ENCODE measurements at regions not wholly inside any gene's neighbourhood (a gene's known extent, or its start where the extent isn't known, plus 50 kb on each side); places are given as distances from the start of the nearest gene placed in this dataset.

GRCh38 chr2:104668631-104669030, 185.3 kb upstream of the POU3F3 start:
- H3K36me3 ChIP-seq (ENCODE audit: control insufficient read depth in 2 of 4, insufficient read depth in 4 of 4, low read length in 3 of 4): no peaks in the 10 kb centered on the region
- 82% methylated on average over 2 of the region's 2 CpGs; no CpG with 5 or more reads in 1 of the 2 experiments for WGBS, 2 experiments (ENCODE audit: extremely low coverage in 1 of 2, insufficient coverage in 1 of 2, insufficient read length in 1 of 2, insufficient replicate concordance in 2 of 2, low coverage in 1 of 2, low lambda C conversion rate in 2 of 2, missing lambda C conversion rate in 1 of 2)
- no peak overlapping the region for H2BK5ac ChIP-seq (ENCODE audit: low read depth, low read length)
- no peaks in the 10 kb centered on the region for H3K23me2 ChIP-seq (ENCODE audit: low read depth, low read length)
- ChIA-PET POLR2A (ENCODE audit: partially characterized antibody) (interaction anchor here (0.6 to 2.0 kb wide), 2 partner anchors 9 to 1053 kb away, joined by 3 to 4 read pairs; no protein-coding TSS in a partner anchor), CTCF (ENCODE audit: partially characterized antibody) (interaction anchor here (0.5 kb wide), 1 partner anchor 281 kb away, joined by 3 read pairs; no protein-coding TSS in a partner anchor)
- H3K79me1 ChIP-seq (ENCODE audit: low read depth, low read length): no peaks in the 10 kb centered on the region
- no peak overlapping the region for H2AK5ac ChIP-seq (ENCODE audit: low read depth, low read length)
- no peak overlapping the region for H3K4me2 ChIP-seq (ENCODE audit: insufficient read depth in 1 of 2, low read depth in 2 of 2, low read length in 2 of 2)
- H3K9me3 ChIP-seq (ENCODE audit: insufficient read depth in 2 of 2, low read depth in 1 of 2, low read length in 1 of 2): no peaks in the 10 kb centered on the region
- H2AFZ ChIP-seq (ENCODE audit: low read length): no peak overlapping the region
- no peak overlapping the region for H3K9ac ChIP-seq (replicated peaks in 1 of 4; ENCODE audit: extremely low read depth in 1 of 4, low read depth in 3 of 4, low read length in 3 of 4)
- H3K18ac ChIP-seq (ENCODE audit: extremely low read depth, low read length): no peak overlapping the region
- no peak overlapping the region for H2BK20ac ChIP-seq (ENCODE audit: low read length)
- no peak overlapping the region for H4K8ac ChIP-seq (ENCODE audit: extremely low read depth, insufficient read depth, low read length)
- H3K4ac ChIP-seq (replicated peaks; ENCODE audit: insufficient read length, low read depth, low read length): no peak overlapping the region
- FAIRE-seq: no peak
- no peak overlapping the region for H3K23ac ChIP-seq (ENCODE audit: insufficient read length)
- H3K14ac ChIP-seq (ENCODE audit: insufficient read length): no peak overlapping the region
- H3K4me1 ChIP-seq (replicated peaks in 1 of 4; ENCODE audit: control insufficient read depth in 3 of 4, insufficient read depth in 4 of 4, low read length in 3 of 4): no peaks in the 10 kb centered on the region
- H3K56ac ChIP-seq (replicated peaks; ENCODE audit: insufficient read length, low read depth, low read length): no peak overlapping the region
- no peak overlapping the region for H3K27ac ChIP-seq (ENCODE audit: low read depth, low read length)
- no peak overlapping the region for H3K4me3 ChIP-seq (ENCODE audit: extremely low read depth in 1 of 4, insufficient read depth in 2 of 4, low read depth in 3 of 4, low read length in 4 of 4)
- no peaks in the 10 kb centered on the region for H3K79me2 ChIP-seq (ENCODE audit: control insufficient read depth in 1 of 2, insufficient read depth in 2 of 2, low read length in 2 of 2)
- H4K91ac ChIP-seq (replicated peaks; ENCODE audit: insufficient read length, low read length): no peak overlapping the region
- no peaks in the 10 kb centered on the region for H4K20me1 ChIP-seq (replicated peaks in 1 of 2; ENCODE audit: control insufficient read depth in 1 of 2, insufficient read depth in 2 of 2, low read length in 2 of 2)
- no peaks in the 10 kb centered on the region for H3K27me3 ChIP-seq (replicated peaks in 1 of 4; ENCODE audit: control insufficient read depth in 3 of 4, extremely low read depth in 1 of 4, insufficient read depth in 3 of 4, low read length in 3 of 4)
- H2BK15ac ChIP-seq (ENCODE audit: low read length): no peak overlapping the region
- DNase-seq (ENCODE audit: low read depth in 1 of 2, low spot score in 2 of 2): no peak
- no peak overlapping the region for H2BK12ac ChIP-seq (ENCODE audit: low read depth, low read length)
- no peak overlapping the region for H2BK120ac ChIP-seq (replicated peaks; ENCODE audit: low read depth, low read length)
- H4K5ac ChIP-seq (ENCODE audit: insufficient read length, low read depth, low read length): no peak overlapping the region
- no peak for TF ChIP-seq CREB1 (IDR thresholded peaks at IDR 0.05)

Data from H1 (cell line).